Activated CD4-positive, alpha-beta memory T cell treated with anti-CD3 and anti-CD28 coated beads, Interleukin-2, amount 10 ng/mL, durations not matched to agents 7 days and 5 days (primary cell): ENCODE measurements at regions not wholly inside any gene's neighbourhood (a gene's known extent, or its start where the extent isn't known, plus 50 kb on each side); places are given as distances from the start of the nearest gene placed in this dataset.

Experiments
- CTCF ChIA-PET: fragments of 350-600 bp; sonication (Branson Sonifier 250); formaldehyde crosslinking; loops from one replicate; lab custom pipeline; 2021; ENCODE audit warnings: antibody characterized with exemption, inconsistent platforms; lab: Charles Lee
- POLR2A ChIA-PET: fragments of 350-600 bp; sonication (Branson Sonifier 250); formaldehyde crosslinking; loops from one replicate; lab custom pipeline; 2021; ENCODE audit warnings: antibody characterized with exemption; lab: Charles Lee
- DNase-seq: peaks from one replicate; pipeline ENCODE4 v3.0.0-alpha.2; 2020
- H3K27ac Mint-ChIP-seq: one replicate; pipeline ENCODE4 v1.8.0; 2021; ENCODE audit warnings: mild to moderate bottlenecking, mixed read lengths
- H3K27me3 Mint-ChIP-seq: one replicate; pipeline ENCODE4 v1.8.0; 2021; ENCODE audit warnings: mixed read lengths
- H3K36me3 Mint-ChIP-seq: one replicate; pipeline ENCODE4 v1.8.0; 2021; ENCODE audit warnings: low read depth, mixed read lengths
- H3K4me1 Mint-ChIP-seq: one replicate; pipeline ENCODE4 v1.8.0; 2021; ENCODE audit warnings: mixed read lengths
- H3K4me3 Mint-ChIP-seq: one replicate; pipeline ENCODE4 v1.8.0; 2021; ENCODE audit warnings: mild to moderate bottlenecking, mixed read lengths
- H3K9me3 Mint-ChIP-seq: one replicate; pipeline ENCODE4 v1.8.0; 2021; ENCODE audit warnings: mixed read lengths

- Mint-ChIP-seq H3K9me3 (no peaks in the 10 kb centered on the region), H3K4me3 (no peak overlapping the region)
- POLR2A ChIA-PET = no interaction called here
These were observed 491.9 kb downstream of the BCOR start for GRCh38 chrX:39605866-39606265.

GRCh38 chrX:39609941-39610340, 487.8 kb downstream of the BCOR start:
- H3K36me3 Mint-ChIP-seq = no peaks in the 10 kb centered on the region
- no peaks in the 10 kb centered on the region for H3K9me3 Mint-ChIP-seq
- no peak for DNase-seq
- H3K4me1 Mint-ChIP-seq = peaks cover 16% of the 10 kb centered on the region
- no peak overlapping the region for H3K27ac Mint-ChIP-seq
- H3K27me3 Mint-ChIP-seq = no peaks in the 10 kb centered on the region
- ChIA-PET CTCF (no interaction called here), POLR2A (no interaction called here)
- H3K4me3 Mint-ChIP-seq = no peak overlapping the region

More at GRCh38 chrX:39605866-39606265, 491.9 kb downstream of the BCOR start:
- H3K4me1 Mint-ChIP-seq = no peaks in the 10 kb centered on the region
- H3K27ac Mint-ChIP-seq = no peak overlapping the region
- H3K36me3 Mint-ChIP-seq = no peaks in the 10 kb centered on the region
- DNase-seq = no peak
- CTCF ChIA-PET = no interaction called here
- no peaks in the 10 kb centered on the region for H3K27me3 Mint-ChIP-seq

GRCh38 chrX:39611468-39611867, 486.3 kb downstream of the BCOR start:
- Mint-ChIP-seq H3K4me1 (peaks cover 17% of the 10 kb centered on the region), H3K27ac (no peak overlapping the region), H3K9me3 (no peaks in the 10 kb centered on the region), H3K27me3 (no peaks in the 10 kb centered on the region), H3K4me3 (no peak overlapping the region), H3K36me3 (no peaks in the 10 kb centered on the region)
- ChIA-PET CTCF (no interaction called here), POLR2A (no interaction called here)
- DNase-seq = no peak

- Mint-ChIP-seq H3K4me1 (peaks cover 17% of the 10 kb centered on the region), H3K4me3 (peak overlapping the region; percentile 62), H3K9me3 (peaks cover 4% of the 10 kb centered on the region), H3K36me3 (no peaks in the 10 kb centered on the region), H3K27me3 (no peaks in the 10 kb centered on the region), H3K27ac (no peak overlapping the region)
- peak; percentile 20 for DNase-seq
- POLR2A ChIA-PET = no interaction called here
- CTCF ChIA-PET = no interaction called here
These were observed 484.2 kb downstream of the BCOR start for GRCh38 chrX:39613482-39613995.

GRCh38 chrX:39613997-39614679, 483.6 kb downstream of the BCOR start:
- peaks cover 17% of the 10 kb centered on the region for H3K4me1 Mint-ChIP-seq
- CTCF ChIA-PET = no interaction called here
- peak; percentile 37 for DNase-seq
- H3K36me3 Mint-ChIP-seq = no peaks in the 10 kb centered on the region
- no peak overlapping the region for H3K27ac Mint-ChIP-seq
- peaks cover 4% of the 10 kb centered on the region for H3K9me3 Mint-ChIP-seq
- no peaks in the 10 kb centered on the region for H3K27me3 Mint-ChIP-seq
- POLR2A ChIA-PET = no interaction called here
- peak overlapping the region; percentile 62 for H3K4me3 Mint-ChIP-seq

- peak overlapping the region; percentile 19 for H3K4me3 Mint-ChIP-seq
- DNase-seq = no peak
- peaks cover 17% of the 10 kb centered on the region for H3K4me1 Mint-ChIP-seq
- H3K36me3 Mint-ChIP-seq = no peaks in the 10 kb centered on the region
- peaks cover 4% of the 10 kb centered on the region for H3K9me3 Mint-ChIP-seq
- ChIA-PET CTCF (no interaction called here), POLR2A (no interaction called here)
- H3K27me3 Mint-ChIP-seq = no peaks in the 10 kb centered on the region
- H3K27ac Mint-ChIP-seq = no peak overlapping the region
These were observed 483.1 kb downstream of the BCOR start for GRCh38 chrX:39614680-39614998.

GRCh38 chrX:39616098-39616729, 481.5 kb downstream of the BCOR start:
- no peak overlapping the region for H3K4me3 Mint-ChIP-seq
- DNase-seq = no peak
- peaks cover 4% of the 10 kb centered on the region for H3K9me3 Mint-ChIP-seq
- H3K4me1 Mint-ChIP-seq = peaks cover 17% of the 10 kb centered on the region
- ChIA-PET POLR2A (no interaction called here), CTCF (no interaction called here)
- H3K27ac Mint-ChIP-seq = no peak overlapping the region
- H3K36me3 Mint-ChIP-seq = no peaks in the 10 kb centered on the region
- no peaks in the 10 kb centered on the region for H3K27me3 Mint-ChIP-seq

- no peaks in the 10 kb centered on the region for H3K36me3 Mint-ChIP-seq
- ChIA-PET POLR2A (no interaction called here), CTCF (no interaction called here)
- H3K27me3 Mint-ChIP-seq = no peaks in the 10 kb centered on the region
- H3K4me3 Mint-ChIP-seq = no peak overlapping the region
- no peak for DNase-seq
- H3K4me1 Mint-ChIP-seq = peaks cover 17% of the 10 kb centered on the region
- H3K9me3 Mint-ChIP-seq = peaks cover 4% of the 10 kb centered on the region
- no peak overlapping the region for H3K27ac Mint-ChIP-seq
These were observed 481.0 kb downstream of the BCOR start for GRCh38 chrX:39616731-39617130.

- Mint-ChIP-seq H3K9me3 (peaks cover 7% of the 10 kb centered on the region), H3K27ac (no peak overlapping the region), H3K4me3 (no peak overlapping the region), H3K4me1 (peaks cover 17% of the 10 kb centered on the region), H3K27me3 (no peaks in the 10 kb centered on the region), H3K36me3 (no peaks in the 10 kb centered on the region)
- POLR2A ChIA-PET = no interaction called here
- CTCF ChIA-PET = no interaction called here
- DNase-seq = no peak
These were observed 479.6 kb downstream of the BCOR start for GRCh38 chrX:39618178-39618577.

GRCh38 chrX:39619182-39620009, 478.4 kb downstream of the BCOR start:
- H3K4me1 Mint-ChIP-seq = peaks cover 6% of the 10 kb centered on the region
- H3K4me3 Mint-ChIP-seq = no peak overlapping the region
- CTCF ChIA-PET = no interaction called here
- DNase-seq = no peak
- no peaks in the 10 kb centered on the region for H3K36me3 Mint-ChIP-seq
- no peaks in the 10 kb centered on the region for H3K27me3 Mint-ChIP-seq
- H3K27ac Mint-ChIP-seq = no peak overlapping the region
- POLR2A ChIA-PET = no interaction called here
- H3K9me3 Mint-ChIP-seq = peaks cover 7% of the 10 kb centered on the region

- H3K4me3 Mint-ChIP-seq = no peak overlapping the region
- no peaks in the 10 kb centered on the region for H3K36me3 Mint-ChIP-seq
- DNase-seq = no peak
- CTCF ChIA-PET = no interaction called here
- H3K4me1 Mint-ChIP-seq = no peaks in the 10 kb centered on the region
- H3K27me3 Mint-ChIP-seq = peaks cover 1% of the 10 kb centered on the region
- peaks cover 2% of the 10 kb centered on the region for H3K9me3 Mint-ChIP-seq
- no peak overlapping the region for H3K27ac Mint-ChIP-seq
- POLR2A ChIA-PET = no interaction called here
These were observed 473.6 kb downstream of the BCOR start for GRCh38 chrX:39624166-39624565.

- H3K36me3 Mint-ChIP-seq = no peaks in the 10 kb centered on the region
- H3K27me3 Mint-ChIP-seq = peaks cover 1% of the 10 kb centered on the region
- DNase-seq = no peak
- no peak overlapping the region for H3K4me3 Mint-ChIP-seq
- peaks cover 1% of the 10 kb centered on the region for H3K4me1 Mint-ChIP-seq
- no peak overlapping the region for H3K27ac Mint-ChIP-seq
- H3K9me3 Mint-ChIP-seq = peaks cover 2% of the 10 kb centered on the region
- ChIA-PET POLR2A (no interaction called here), CTCF (no interaction called here)
These were observed 471.9 kb downstream of the BCOR start for GRCh38 chrX:39625810-39626209.

- POLR2A ChIA-PET = no interaction called here
- Mint-ChIP-seq H3K27ac (no peak overlapping the region), H3K36me3 (no peaks in the 10 kb centered on the region)
These were observed 471.0 kb downstream of the BCOR start for GRCh38 chrX:39626749-39627148.

More at GRCh38 chrX:39626749-39627148, 471.0 kb downstream of the BCOR start:
- Mint-ChIP-seq H3K4me3 (no peak overlapping the region), H3K9me3 (peaks cover 2% of the 10 kb centered on the region), H3K4me1 (peaks cover 1% of the 10 kb centered on the region), H3K27me3 (peaks cover 1% of the 10 kb centered on the region)
- CTCF ChIA-PET = no interaction called here
- DNase-seq = no peak
